Mesendoderm (in vitro differentiated cells): ENCODE measurements at regions not wholly inside any gene's neighbourhood (a gene's known extent, or its start where the extent isn't known, plus 50 kb on each side); places are given as distances from the start of the nearest gene placed in this dataset.
"Not testable (repeated sequence)": the region's sequence is repeated elsewhere in the genome, so short reads cannot be mapped to it uniquely, and the experiment has no call there.

Experiments used
- DNase-seq: peaks from one replicate; pipeline ENCODE4 v3.0.0; 2013
- H2AK5ac ChIP-seq: 2 replicates; pipeline ENCODE4 v1.6.1; 2013; ENCODE audit warnings: low read length, inconsistent platforms
- H2BK120ac ChIP-seq: 2 replicates; pipeline ENCODE4 v1.6.1; 2013; ENCODE audit warnings: low read depth, mild to moderate bottlenecking, low read length, moderate library complexity, mixed read lengths
- H2BK15ac ChIP-seq: replicated peaks from 2 replicates; pipeline ENCODE4 v1.6.1; 2013; ENCODE audit warnings: low read depth, mild to moderate bottlenecking, moderate library complexity
- H2BK5ac ChIP-seq: 2 replicates; pipeline ENCODE4 v1.6.1; 2013; ENCODE audit warnings: low read length, inconsistent platforms
- H3K18ac ChIP-seq: 2 replicates; pipeline ENCODE4 v1.6.1; 2013; ENCODE audit warnings: mild to moderate bottlenecking, low read length, mixed read lengths
- H3K23ac ChIP-seq: one replicate; pipeline ENCODE4 v1.6.1; 2013; ENCODE audit warnings: low read length
- H3K27ac ChIP-seq: 2 replicates; pipeline ENCODE4 v1.5.1; 2013; ENCODE audit warnings: low read depth, mild to moderate bottlenecking, inconsistent platforms, low read length, moderate library complexity
- H3K27me3 ChIP-seq: 2 replicates; pipeline ENCODE4 v1.6.1; 2013; ENCODE audit warnings: low read length, control low read depth, mild to moderate bottlenecking, inconsistent platforms; ENCODE audit not compliant: insufficient read depth, poor library complexity
- H3K36me3 ChIP-seq: 2 replicates; pipeline ENCODE4 v1.6.1; 2013; ENCODE audit warnings: low read length, inconsistent platforms; ENCODE audit not compliant: control insufficient read depth, insufficient read depth
- H3K4ac ChIP-seq: one replicate; pipeline ENCODE4 v1.6.1; 2013; ENCODE audit warnings: low read depth, mild to moderate bottlenecking, low read length, moderate library complexity
- H3K4me1 ChIP-seq: 2 replicates; pipeline ENCODE4 v1.6.1; 2013; ENCODE audit warnings: low read depth, low read length, inconsistent platforms; ENCODE audit not compliant: control insufficient read depth
- H3K4me2 ChIP-seq: 2 replicates; pipeline ENCODE4 v1.6.1; 2013; ENCODE audit warnings: low read length
- H3K4me3 ChIP-seq: 2 replicates; pipeline ENCODE4 v1.5.1; 2013; ENCODE audit warnings: mild to moderate bottlenecking, low read length
- H3K56ac ChIP-seq: one replicate; pipeline ENCODE4 v1.6.1; 2013; ENCODE audit warnings: low read length
- H3K79me1 ChIP-seq: 2 replicates; pipeline ENCODE4 v1.6.1; 2013; ENCODE audit warnings: low read length, inconsistent platforms
- H3K79me2 ChIP-seq: 2 replicates; pipeline ENCODE4 v1.6.1; 2013; ENCODE audit warnings: mild to moderate bottlenecking, low read length; ENCODE audit not compliant: control insufficient read depth, insufficient read depth
- H3K9ac ChIP-seq: 2 replicates; pipeline ENCODE4 v1.6.1; 2013; ENCODE audit warnings: low read length, inconsistent platforms
- H4K5ac ChIP-seq: one replicate; pipeline ENCODE4 v1.6.1; 2013; ENCODE audit warnings: low read length
- H4K8ac ChIP-seq: one replicate; pipeline ENCODE4 v1.6.1; 2013; ENCODE audit warnings: low read depth, mild to moderate bottlenecking, control low read depth, low read length, moderate library complexity
- WGBS: extraction: QIAGEN DNeasy Blood & Tissue Kit; methylation state at CpG from one replicate; pipeline ENCODE4 v1.1.7; 2013; ENCODE audit warnings: low lambda C conversion rate, missing lambda C conversion rate; ENCODE audit not compliant: insufficient coverage; ENCODE audit errors: extremely low coverage; 5-methylcytosine and 5-hydroxymethylcytosine counted together

GRCh38 chr1:8120693-8121260 is 94.7 kb upstream of the ERRFI1 start:
- Histone ChIP-seq H4K5ac (no peak overlapping the region), H2AK5ac (no peak overlapping the region), H4K8ac (no peak overlapping the region), H3K79me1 (no peaks in the 10 kb centered on the region), H3K4me1 (peaks cover 6% of the 10 kb centered on the region), H2BK120ac (no peak overlapping the region), H3K23ac (no peak overlapping the region), H3K56ac (peak overlapping the region; percentile 6), H3K27ac (no peak overlapping the region), H3K4me2 (no peak overlapping the region), H3K4me3 (no peak overlapping the region), H3K9ac (no peak overlapping the region), H3K27me3 (no peaks in the 10 kb centered on the region), H3K79me2 (no peaks in the 10 kb centered on the region), H3K18ac (peak overlapping the region; percentile 29), H3K4ac (no peak overlapping the region), H3K36me3 (no peaks in the 10 kb centered on the region), H2BK15ac (no peak overlapping the region), H2BK5ac (no peak overlapping the region)
- peak; percentile 37 for DNase-seq
- no CpG with 5 or more reads among the region's 10 CpGs for WGBS

- not testable (repeated sequence) for H2BK5ac ChIP-seq, H2AK5ac ChIP-seq, H3K27ac ChIP-seq, H3K56ac ChIP-seq, H3K9ac ChIP-seq, H3K4me1 ChIP-seq, H3K4me2 ChIP-seq, H3K79me2 ChIP-seq, H2BK120ac ChIP-seq, H3K79me1 ChIP-seq, H4K8ac ChIP-seq, H3K18ac ChIP-seq, H3K27me3 ChIP-seq, H3K4me3 ChIP-seq, DNase-seq, H3K4ac ChIP-seq, H3K36me3 ChIP-seq, H4K5ac ChIP-seq, H2BK15ac ChIP-seq, H3K23ac ChIP-seq
- whole genome bisulfite sequencing = no CpG with 5 or more reads among the region's 6 CpGs
These were observed 92.6 kb upstream of the ERRFI1 start for GRCh38 chr1:8118736-8119135.

DNA sequence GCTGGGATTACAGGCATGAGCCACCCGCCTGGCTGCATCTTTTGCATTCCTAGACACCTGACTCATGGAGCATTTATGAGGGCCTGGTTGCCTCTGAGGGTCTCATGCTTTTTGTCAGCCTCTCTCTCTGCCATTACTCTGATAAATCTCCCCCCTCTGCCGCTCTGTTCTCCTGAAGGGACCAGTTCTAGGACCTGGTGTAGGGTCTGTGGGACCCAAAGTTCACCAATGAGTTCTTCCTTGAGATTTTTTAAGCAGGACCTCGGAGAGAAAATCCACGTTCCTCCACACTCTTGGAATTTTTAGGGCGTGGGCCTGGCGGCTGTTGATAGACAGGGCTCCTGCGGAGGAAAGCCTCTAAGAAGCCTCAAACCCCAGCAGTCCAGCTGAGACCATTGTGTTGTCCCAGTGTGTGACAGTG is 91.9 kb upstream of the ERRFI1 start:
- no peaks in the 10 kb centered on the region for H3K79me1 ChIP-seq
- H3K4me1 ChIP-seq = peaks cover 6% of the 10 kb centered on the region
- H2AK5ac ChIP-seq = no peak overlapping the region
- WGBS = no CpG with 5 or more reads among the region's 7 CpGs
- H3K4ac ChIP-seq = no peak overlapping the region
- H4K5ac ChIP-seq = no peak overlapping the region
- no peak overlapping the region for H2BK120ac ChIP-seq
- no peak overlapping the region for H3K9ac ChIP-seq
- no peak overlapping the region for H2BK5ac ChIP-seq
- no peak overlapping the region for H3K18ac ChIP-seq
- DNase-seq = peak; percentile 84
- H3K4me3 ChIP-seq = no peak overlapping the region
- H3K27ac ChIP-seq = no peak overlapping the region
- H3K36me3 ChIP-seq = no peaks in the 10 kb centered on the region
- H3K56ac ChIP-seq = peak overlapping the region; percentile 44
- no peak overlapping the region for H2BK15ac ChIP-seq
- H4K8ac ChIP-seq = no peak overlapping the region
- H3K23ac ChIP-seq = no peak overlapping the region
- H3K79me2 ChIP-seq = no peaks in the 10 kb centered on the region
- H3K27me3 ChIP-seq = no peaks in the 10 kb centered on the region
- no peak overlapping the region for H3K4me2 ChIP-seq

DNA sequence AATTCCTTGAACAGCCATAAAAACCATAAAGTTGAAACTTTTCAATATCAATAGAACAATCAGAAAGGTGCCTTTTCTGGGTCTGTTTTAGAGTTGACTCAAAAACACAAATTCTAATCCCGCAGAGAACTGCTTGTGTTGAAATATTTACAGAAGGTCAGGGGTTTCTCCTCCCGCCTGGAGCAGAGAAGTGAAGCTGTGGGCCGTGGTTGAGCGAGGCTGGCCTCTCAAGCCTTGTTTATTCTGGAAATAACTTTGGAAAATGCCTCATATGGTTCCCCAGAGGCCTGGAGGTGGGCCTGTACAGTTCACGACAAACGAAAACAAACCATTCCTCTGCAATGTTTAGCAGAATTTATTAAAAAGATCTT is 90.8 kb upstream of the ERRFI1 start:
- WGBS = no CpG with 5 or more reads among the region's 6 CpGs
- Histone ChIP-seq H3K4me3 (no peak overlapping the region), H3K23ac (no peak overlapping the region), H3K27ac (no peak overlapping the region), H3K4me2 (no peak overlapping the region), H2BK5ac (no peak overlapping the region), H3K4ac (no peak overlapping the region), H3K56ac (no peak overlapping the region), H3K79me1 (no peaks in the 10 kb centered on the region), H4K8ac (no peak overlapping the region), H4K5ac (no peak overlapping the region), H2AK5ac (no peak overlapping the region), H3K4me1 (peaks cover 6% of the 10 kb centered on the region), H2BK15ac (no peak overlapping the region), H3K18ac (no peak overlapping the region), H3K9ac (no peak overlapping the region), H3K27me3 (no peaks in the 10 kb centered on the region), H2BK120ac (no peak overlapping the region), H3K36me3 (no peaks in the 10 kb centered on the region), H3K79me2 (no peaks in the 10 kb centered on the region)
- no peak for DNase-seq

- no CpG with 5 or more reads among the region's 9 CpGs for WGBS
- Histone ChIP-seq H3K4me3 (no peak overlapping the region), H2AK5ac (no peak overlapping the region), H3K56ac (peak overlapping the region; percentile 27), H3K27ac (no peak overlapping the region), H3K36me3 (no peaks in the 10 kb centered on the region), H3K27me3 (no peaks in the 10 kb centered on the region), H4K8ac (no peak overlapping the region), H3K79me1 (no peaks in the 10 kb centered on the region), H3K79me2 (no peaks in the 10 kb centered on the region), H3K23ac (no peak overlapping the region), H3K4ac (no peak overlapping the region), H2BK5ac (no peak overlapping the region), H2BK120ac (no peak overlapping the region), H3K4me1 (peaks cover 3% of the 10 kb centered on the region), H3K18ac (peak overlapping the region; percentile 1), H3K4me2 (no peak overlapping the region), H4K5ac (no peak overlapping the region), H3K9ac (no peak overlapping the region), H2BK15ac (no peak overlapping the region)
- DNase-seq = no peak
These were observed 89.7 kb upstream of the ERRFI1 start for GRCh38 chr1:8115769-8116167.
